K562 (cell line): ENCODE measurements at regions not wholly inside any gene's neighbourhood (a gene's known extent, or its start where the extent isn't known, plus 50 kb on each side); places are given as distances from the start of the nearest gene placed in this dataset.

ENCODE experiments used
- ATAC-seq: fragments of 200-7000 bp; cut with Tn5 transposase; 3 replicates; pipeline ENCODE4 v1.9.1; 2020; ENCODE audit warnings: moderate library complexity
- BruUV-seq: library from RNA; stranded (reverse); fragments of 400-500 nt; replicated peaks from 2 replicates; lab custom pipeline; 2021; lab: Mats Ljungman, UMichigan
- CTCF ChIA-PET: fragments of 300-600 bp; formaldehyde crosslinking; extraction: SDS; loops from one replicate; lab custom pipeline; 2021; ENCODE audit warnings: low intra/inter-chr PET ratio; lab: Yijun Ruan, JAX
- POLR2A ChIA-PET: fragments of 300-600, 350-650 bp; sonication (Branson Sonifier 250); formaldehyde crosslinking; extraction: SDS; loops from one replicate; lab custom pipeline; 2021; ENCODE audit warnings: antibody characterized with exemption, inconsistent platforms; lab: Yijun Ruan, JAX
- DNase-seq, 4 experiments: peaks; one replicate each; pipeline versions ENCODE4 v3.0.0 to v3.0.0-alpha.2; 2011 to 2018; ENCODE audit warnings: low spot score in 3 of 4, mixed read lengths in 3 of 4; ENCODE audit errors: extremely low read depth in 1 of 4
- FAIRE-seq: peaks from 2 replicates; lab custom pipeline; 2011; peaks lifted over from hg19 to GRCh38; lab: Jason Lieb, UNC
- H2AFZ ChIP-seq: 2 replicates; pipeline ENCODE4 v1.6.0; 2011; ENCODE audit warnings: low read depth, low read length, control low read depth, inconsistent platforms
- H3K27ac ChIP-seq: fragments of 200-600 bp; 3 replicates; pipeline ENCODE4 v1.8.0; 2011; ENCODE audit warnings: low read depth, mild to moderate bottlenecking, control low read depth, inconsistent platforms, low read length, moderate library complexity, mixed read lengths; ENCODE audit errors: extremely low read depth
- H3K27me3 ChIP-seq, 2 experiments: fragments of 300-600 bp in 1 of 2; 2 replicates in 1 of 2; 3 replicates in 1 of 2; pipeline versions ENCODE4 v1.6.0 to v1.8.0; 2011; ENCODE audit warnings: inconsistent platforms in 2 of 2, low read length in 2 of 2, mild to moderate bottlenecking in 1 of 2, mixed read lengths in 1 of 2, moderate library complexity in 1 of 2; ENCODE audit not compliant: control insufficient read depth in 2 of 2, insufficient read depth in 2 of 2
- H3K36me3 ChIP-seq: fragments of 300-600 bp; 3 replicates; pipeline ENCODE4 v1.8.0; 2011; ENCODE audit warnings: mild to moderate bottlenecking, low read length, inconsistent platforms; ENCODE audit not compliant: control insufficient read depth, insufficient read depth
- H3K4me1 ChIP-seq, 2 experiments: fragments of 200-600 bp in 1 of 2; replicated peaks in 1 of 2; 2 replicates in 1 of 2; 3 replicates in 1 of 2; pipeline versions ENCODE4 v1.5.1 to v1.8.0; 2011; ENCODE audit warnings: inconsistent platforms in 2 of 2, low read length in 2 of 2, mild to moderate bottlenecking in 1 of 2, mixed read lengths in 1 of 2, moderate library complexity in 1 of 2; ENCODE audit not compliant: control insufficient read depth in 2 of 2, insufficient read depth in 2 of 2
- H3K4me2 ChIP-seq: 2 replicates; pipeline ENCODE4 v1.6.1; 2011; ENCODE audit warnings: low read length, control low read depth, inconsistent platforms, mixed read lengths; ENCODE audit not compliant: insufficient read depth
- H3K4me3 ChIP-seq: fragments of 200-600 bp; sonication (generic), shearing (Covaris generic); 2 replicates; pipeline ENCODE4 v1.5.1; 2016; ENCODE audit warnings: control low read depth, inconsistent platforms
- H3K79me2 ChIP-seq: fragments of 200-600 bp; 3 replicates; pipeline ENCODE4 v1.8.0; 2011; ENCODE audit warnings: low read length, inconsistent platforms; ENCODE audit not compliant: control insufficient read depth, insufficient read depth
- H3K9ac ChIP-seq, 2 experiments: 2 replicates each; pipeline versions ENCODE4 v1.6.0 to v1.6.1; 2011; ENCODE audit warnings: low read depth in 2 of 2, low read length in 2 of 2, control low read depth in 1 of 2, inconsistent platforms in 1 of 2, mild to moderate bottlenecking in 1 of 2, mixed read lengths in 1 of 2; ENCODE audit not compliant: insufficient read depth in 1 of 2
- H3K9me1 ChIP-seq: one replicate; pipeline ENCODE4 v1.6.0; 2011; ENCODE audit warnings: inconsistent platforms, mild to moderate bottlenecking, low read length, moderate library complexity; ENCODE audit not compliant: control insufficient read depth, insufficient read depth
- H3K9me3 ChIP-seq: replicated peaks from 2 replicates; pipeline ENCODE4 v1.5.1; 2011; ENCODE audit warnings: low read depth, low read length, inconsistent platforms; ENCODE audit not compliant: control insufficient read depth, insufficient read depth
- H4K20me1 ChIP-seq: replicated peaks from 2 replicates; pipeline ENCODE4 v1.6.1; 2011; ENCODE audit warnings: low read length, inconsistent platforms, mixed read lengths; ENCODE audit not compliant: control insufficient read depth, insufficient read depth
- GABPB1 ChIP-seq: sonication (generic); formaldehyde crosslinking; IDR thresholded peaks from 2 replicates; pipeline ENCODE4 v1.8.0; 2022; ENCODE audit warnings: mild to moderate bottlenecking, missing genetic modification reagents
- MBD1 ChIP-seq: fragments of 250-450 bp; sonication (Bioruptor Pico); IDR thresholded peaks from 2 replicates; pipeline ENCODE4 v1.8.0; 2022; ENCODE audit warnings: inconsistent platforms
- TRIM24 ChIP-seq, 2 experiments: fragments of 450-650 bp; IDR thresholded peaks; 2 replicates each; pipeline ENCODE4 v1.6.1; 2016
- ZBTB5 ChIP-seq: fragments of 450-650 bp; IDR thresholded peaks from 2 replicates; pipeline ENCODE4 v1.6.1; 2017; ENCODE audit warnings: antibody characterized with exemption
- ZNF592 ChIP-seq: fragments of 450-650 bp; IDR thresholded peaks from 2 replicates; pipeline ENCODE4 v1.6.1; 2017; ENCODE audit warnings: antibody characterized with exemption, mild to moderate bottlenecking
- ZNF778 ChIP-seq: fragments of 450-650 bp; formaldehyde crosslinking; IDR thresholded peaks from 2 replicates; pipeline ENCODE4 v1.4.0; 2020; ENCODE audit warnings: mild to moderate bottlenecking, moderate library complexity
- in situ Hi-C: fragments of 300-500 bp; cut with MboI; formaldehyde crosslinking; loops from 4 replicates; pipeline ENCODE4 v1.15.0; 2018; ENCODE audit warnings: inconsistent platforms, mixed read lengths
- intact Hi-C: fragments of 100-400 bp; cut with micrococcal nuclease; formaldehyde crosslinking; loops from 2 replicates; pipeline ENCODE4 v1.14.2; 2022

GRCh38 chrX:99613041-99613440 is 797.0 kb downstream of the PCDH19 start:
- Histone ChIP-seq H3K79me2 (no peaks in the 10 kb centered on the region), H3K9ac (no peak overlapping the region), H3K4me3 (no peak overlapping the region), H3K27me3 (no peaks in the 10 kb centered on the region), H3K36me3 (no peaks in the 10 kb centered on the region), H3K4me2 (no peak overlapping the region), H2AFZ (no peak overlapping the region), H3K9me1 (no peaks in the 10 kb centered on the region), H3K27ac (no peak overlapping the region), H3K9me3 (no peaks in the 10 kb centered on the region), H3K4me1 (no peaks in the 10 kb centered on the region), H4K20me1 (no peaks in the 10 kb centered on the region)
- BruUV-seq = no TSS peak
- ChIA-PET POLR2A (no interaction called here), CTCF (no interaction called here)
- no peak for TF ChIP-seq MBD1 (CRISPR knock-in tag)
- TF ChIP-seq TRIM24 (IDR thresholded peaks at IDR 0.05) = no peak
- TF ChIP-seq ZBTB5 = no peak
- no peak for TF ChIP-seq ZNF778 (CRISPR knock-in tag)
- no peak for TF ChIP-seq GABPB1 (CRISPR knock-in tag)
- TF ChIP-seq ZNF592 = no peak
- in situ Hi-C loops = no loop called here
- intact Hi-C loops = no loop called here
- DNase-seq (no peak), FAIRE-seq (no peak), ATAC-seq (no peak)
